ENCODE measurements at regions not wholly inside any gene's neighbourhood (a gene's known extent, or its start where the extent isn't known, plus 50 kb on each side); places are given as distances from the start of the nearest gene placed in this dataset.

DNA sequence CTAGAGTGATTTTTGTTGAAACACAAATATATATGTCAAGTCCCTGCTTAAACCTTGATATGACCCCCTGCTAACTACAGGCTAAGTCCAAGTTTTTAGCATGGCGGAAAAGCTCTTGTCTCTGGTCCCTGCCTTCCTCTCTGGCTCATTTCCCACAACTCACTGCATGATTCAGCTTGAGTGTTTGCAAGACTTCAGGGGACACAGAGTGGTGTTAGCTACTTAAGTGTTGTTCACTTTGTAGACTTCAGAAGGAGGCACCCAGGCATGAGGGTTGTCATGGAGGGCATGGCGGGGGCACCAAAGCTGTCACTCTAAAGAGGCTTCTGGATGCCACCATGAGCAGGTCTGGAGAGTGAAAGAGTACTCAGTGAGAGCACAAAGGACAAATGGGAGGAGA, 362.4 kb upstream of the ACTBL2 start:
- TF ChIP-seq, protein P1, sequence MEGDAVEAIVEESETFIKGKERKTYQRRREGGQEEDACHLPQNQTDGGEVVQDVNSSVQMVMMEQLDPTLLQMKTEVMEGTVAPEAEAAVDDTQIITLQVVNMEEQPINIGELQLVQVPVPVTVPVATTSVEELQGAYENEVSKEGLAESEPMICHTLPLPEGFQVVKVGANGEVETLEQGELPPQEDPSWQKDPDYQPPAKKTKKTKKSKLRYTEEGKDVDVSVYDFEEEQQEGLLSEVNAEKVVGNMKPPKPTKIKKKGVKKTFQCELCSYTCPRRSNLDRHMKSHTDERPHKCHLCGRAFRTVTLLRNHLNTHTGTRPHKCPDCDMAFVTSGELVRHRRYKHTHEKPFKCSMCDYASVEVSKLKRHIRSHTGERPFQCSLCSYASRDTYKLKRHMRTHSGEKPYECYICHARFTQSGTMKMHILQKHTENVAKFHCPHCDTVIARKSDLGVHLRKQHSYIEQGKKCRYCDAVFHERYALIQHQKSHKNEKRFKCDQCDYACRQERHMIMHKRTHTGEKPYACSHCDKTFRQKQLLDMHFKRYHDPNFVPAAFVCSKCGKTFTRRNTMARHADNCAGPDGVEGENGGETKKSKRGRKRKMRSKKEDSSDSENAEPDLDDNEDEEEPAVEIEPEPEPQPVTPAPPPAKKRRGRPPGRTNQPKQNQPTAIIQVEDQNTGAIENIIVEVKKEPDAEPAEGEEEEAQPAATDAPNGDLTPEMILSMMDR (IDR thresholded peaks at IDR 0.05) = no peak
- TF ChIP-seq EP300 (IDR thresholded peaks at IDR 0.05) = no peak
